GM19239 (cell line): ENCODE measurements at regions not wholly inside any gene's neighbourhood (a gene's known extent, or its start where the extent isn't known, plus 50 kb on each side); places are given as distances from the start of the nearest gene placed in this dataset.
"Not testable (repeated sequence)": the region's sequence is repeated elsewhere in the genome, so short reads cannot be mapped to it uniquely, and the experiment has no call there.

Source experiments
- DNase-seq: peaks from one replicate; pipeline ENCODE4 v3.0.0; 2011; ENCODE audit warnings: low spot score; ENCODE audit not compliant: insufficient read length
- FAIRE-seq: peaks from 2 replicates; lab custom pipeline; 2011; peaks lifted over from hg19 to GRCh38; lab: Jason Lieb, UNC

- FAIRE-seq (no peak), DNase-seq (no peak)
These were observed 212.4 kb upstream of the FLRT2 start for GRCh38 chr14:85317491-85318021.

GRCh38 chr14:85319101-85319500 is 210.8 kb upstream of the FLRT2 start:
- DNase-seq (no peak), FAIRE-seq (no peak)

- DNase-seq = no peak
- no peak for FAIRE-seq
These were observed 209.8 kb upstream of the FLRT2 start for GRCh38 chr14:85319998-85320630.

- no peak for DNase-seq
- FAIRE-seq = no peak
These were observed 204.6 kb upstream of the FLRT2 start for GRCh38 chr14:85325134-85326017.

- no peak for FAIRE-seq
- DNase-seq = no peak
These were observed 197.5 kb upstream of the FLRT2 start for GRCh38 chr14:85332401-85332800.

GRCh38 chr14:85333313-85333712 is 196.6 kb upstream of the FLRT2 start:
- DNase-seq (no peak), FAIRE-seq (no peak)

- no peak for DNase-seq
- FAIRE-seq = no peak
These were observed 196.1 kb upstream of the FLRT2 start for GRCh38 chr14:85333841-85334240.

- DNase-seq (no peak), FAIRE-seq (no peak)
These were observed 195.6 kb upstream of the FLRT2 start for GRCh38 chr14:85334316-85334715.

- no peak for FAIRE-seq
- no peak for DNase-seq
These were observed 193.7 kb upstream of the FLRT2 start for GRCh38 chr14:85336257-85336656.

- DNase-seq = no peak
- no peak for FAIRE-seq
These were observed 193.1 kb upstream of the FLRT2 start for GRCh38 chr14:85336817-85337216.

- FAIRE-seq = no peak
- DNase-seq = no peak
These were observed 191.0 kb upstream of the FLRT2 start for GRCh38 chr14:85338895-85339294.

GRCh38 chr14:85342858-85343607 is 186.9 kb upstream of the FLRT2 start:
- FAIRE-seq = no peak
- DNase-seq = no peak

- DNase-seq = no peak
- no peak for FAIRE-seq
These were observed 185.8 kb upstream of the FLRT2 start for GRCh38 chr14:85344171-85344570.

- FAIRE-seq = no peak
- no peak for DNase-seq
These were observed 184.9 kb upstream of the FLRT2 start for GRCh38 chr14:85344847-85345570.

GRCh38 chr14:85350667-85351066 is 179.3 kb upstream of the FLRT2 start:
- DNase-seq = no peak
- no peak for FAIRE-seq

- not testable (repeated sequence) for DNase-seq, FAIRE-seq
These were observed 177.4 kb upstream of the FLRT2 start for GRCh38 chr14:85352588-85352987.

- no peak for FAIRE-seq
These were observed 172.8 kb upstream of the FLRT2 start for GRCh38 chr14:85357120-85357519.

GRCh38 chr14:85358136-85358785 is 171.7 kb upstream of the FLRT2 start:
- DNase-seq = no peak
- FAIRE-seq = no peak

More at GRCh38 chr14:85357120-85357519, 172.8 kb upstream of the FLRT2 start:
- DNase-seq = no peak

GRCh38 chr14:85359505-85359904 is 170.4 kb upstream of the FLRT2 start:
- FAIRE-seq (no peak), DNase-seq (no peak)
